Spleen (tissue), 7 donors: ENCODE measurements at regions not wholly inside any gene's neighbourhood (a gene's known extent, or its start where the extent isn't known, plus 50 kb on each side); places are given as distances from the start of the nearest gene placed in this dataset.

ENCODE experiments used
- CTCF ChIP-seq, 11 experiments: fragments of 200-600 bp in 7 of 11; fragments of 450-650 bp in 4 of 11; sonication (generic) in 4 of 11; IDR thresholded peaks in 8 of 11; conservative IDR thresholded peaks in 3 of 11; 1 replicate in 7 of 11; 2 replicates in 4 of 11; pipeline versions ENCODE4 v1.4.0 to v1.8.0; 2016 to 2021; ENCODE audit warnings: antibody characterized with exemption in 11 of 11, inconsistent platforms in 4 of 11, mild to moderate bottlenecking in 1 of 11
- POLR2A ChIP-seq, 3 donors: fragments of 450-650 bp; IDR thresholded peaks; one replicate each; pipeline ENCODE4 v1.5.1; 2017; ENCODE audit warnings: antibody characterized with exemption in 3 of 3, mild to moderate bottlenecking in 1 of 3
- donor health status: DM: no; HTN: no; CAD: no; lungs with moderate emphysema.
- donor health status: DM: no; HTN: no; CAD: no.
- donor health status: DM: no; HTN: no; CAD: no.

- TF ChIP-seq POLR2A (IDR thresholded peaks at IDR 0.05) (no peak), CTCF (IDR thresholded peaks at IDR 0.05 in 8 of 11, conservative IDR thresholded peaks at IDR 0.05 in 3 of 11) (no peak)
Measured at GRCh38 chr14:62420847-62421246, 624.4 kb downstream of the KCNH5 start.
